ENCODE measurements at regions not wholly inside any gene's neighbourhood (a gene's known extent, or its start where the extent isn't known, plus 50 kb on each side); places are given as distances from the start of the nearest gene placed in this dataset.
A peak's percentile ranks its signal among the peaks of the same experiment; 100 is the strongest.
"Not testable (repeated sequence)": the region's sequence is repeated elsewhere in the genome, so short reads cannot be mapped to it uniquely, and the experiment has no call there.

DNA sequence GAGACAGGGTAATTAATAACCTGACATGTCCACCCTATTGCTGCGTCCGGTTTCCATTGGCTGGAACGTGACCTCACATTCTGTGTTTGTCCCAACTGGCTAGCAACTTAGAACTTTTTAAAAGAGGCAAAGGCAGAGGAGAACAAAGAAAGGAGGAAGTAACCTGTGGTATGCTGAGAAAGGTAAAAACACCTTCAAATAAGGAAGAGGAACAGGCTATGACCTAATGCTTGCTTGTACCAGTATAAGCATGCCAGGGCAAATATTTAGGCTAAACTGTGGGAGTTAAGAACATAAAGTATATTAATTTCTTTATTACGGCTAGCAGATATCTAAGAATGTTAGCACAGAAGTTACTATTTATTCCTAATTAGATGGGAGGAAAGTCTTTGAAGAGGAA lies 87.3 kb upstream of the MAP10 start:
- DNase-seq = not testable (repeated sequence)

GRCh38 chr1:232718928-232719927 lies 86.0 kb upstream of the MAP10 start:
- peak; percentile 4 for DNase-seq

- DNase-seq = no peak
Observed at GRCh38 chr1:232722626-232723025, 82.6 kb upstream of the MAP10 start.

DNA sequence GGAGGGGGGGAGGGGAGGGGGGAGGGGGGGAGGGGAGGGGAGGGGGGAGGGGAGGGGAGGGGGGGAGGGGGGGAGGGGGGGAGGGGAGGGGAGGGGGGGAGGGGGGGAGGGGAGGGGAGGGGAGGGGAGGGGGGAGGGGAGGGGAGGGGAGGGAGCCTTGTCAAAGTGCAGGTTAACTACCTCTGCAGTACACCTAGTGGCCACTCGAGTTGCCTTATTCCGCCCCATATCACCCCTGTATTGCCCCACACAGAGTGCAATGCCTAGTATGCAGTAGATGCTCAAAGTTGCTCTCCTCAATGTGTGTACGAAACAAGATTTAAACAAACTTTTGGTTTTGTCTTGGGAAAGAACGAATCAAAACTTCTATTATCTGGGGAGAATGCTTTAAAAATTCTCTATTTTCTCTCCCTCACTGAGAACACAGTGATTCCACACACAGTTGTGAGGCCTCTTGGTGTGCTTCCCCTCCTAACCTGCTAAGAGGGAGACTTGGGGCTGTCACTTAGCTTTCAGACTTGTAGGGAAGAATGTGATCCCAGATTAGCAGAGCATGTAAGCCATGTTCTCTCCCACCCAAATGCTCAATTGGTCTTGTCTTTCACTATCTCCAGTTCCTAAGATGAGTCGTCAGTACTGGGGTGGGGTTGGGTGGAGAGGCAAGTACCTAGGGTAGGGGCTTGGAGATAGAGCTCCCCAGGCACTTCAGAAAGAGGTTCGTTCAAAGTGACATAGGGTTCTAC lies 79.7 kb upstream of the MAP10 start:
- DNase-seq = no peak

DNA sequence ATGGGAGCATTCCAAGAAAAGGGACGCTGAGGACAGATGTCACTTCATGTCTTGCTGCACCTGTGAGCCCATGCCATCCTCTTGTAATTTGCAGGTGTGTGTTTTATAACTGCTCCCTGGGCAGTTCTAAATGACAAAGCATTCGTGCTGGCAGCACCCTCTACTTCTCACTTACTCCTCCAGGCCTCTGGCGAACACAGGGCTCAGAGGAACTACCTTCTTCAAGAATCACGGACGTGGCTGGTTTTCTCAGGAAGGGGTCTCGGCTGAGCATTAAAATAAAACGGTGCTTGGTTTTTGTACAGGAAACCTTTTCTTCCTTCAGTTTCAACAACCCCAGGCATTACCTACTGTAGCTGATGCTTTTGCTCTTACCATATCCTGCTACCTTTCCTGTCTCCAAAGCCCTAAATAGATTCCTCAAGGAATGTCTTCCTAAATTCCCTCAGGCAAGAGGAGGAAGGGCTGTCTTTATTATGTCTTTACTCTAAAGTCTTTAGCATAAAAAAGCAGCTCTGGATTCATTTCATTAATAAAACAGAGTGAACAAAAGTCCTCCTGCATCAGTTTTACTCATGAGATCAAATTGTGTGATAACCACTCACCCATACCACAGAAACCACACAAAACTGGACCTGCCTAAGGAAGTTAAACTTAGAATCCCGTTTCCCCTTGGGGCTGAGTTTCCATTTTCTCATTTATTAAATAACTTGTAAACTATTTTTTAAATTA lies 79.0 kb upstream of the MAP10 start:
- no peak for DNase-seq

GRCh38 chr1:232728507-232729263 lies 76.5 kb upstream of the MAP10 start:
- DNase-seq = no peak

DNA sequence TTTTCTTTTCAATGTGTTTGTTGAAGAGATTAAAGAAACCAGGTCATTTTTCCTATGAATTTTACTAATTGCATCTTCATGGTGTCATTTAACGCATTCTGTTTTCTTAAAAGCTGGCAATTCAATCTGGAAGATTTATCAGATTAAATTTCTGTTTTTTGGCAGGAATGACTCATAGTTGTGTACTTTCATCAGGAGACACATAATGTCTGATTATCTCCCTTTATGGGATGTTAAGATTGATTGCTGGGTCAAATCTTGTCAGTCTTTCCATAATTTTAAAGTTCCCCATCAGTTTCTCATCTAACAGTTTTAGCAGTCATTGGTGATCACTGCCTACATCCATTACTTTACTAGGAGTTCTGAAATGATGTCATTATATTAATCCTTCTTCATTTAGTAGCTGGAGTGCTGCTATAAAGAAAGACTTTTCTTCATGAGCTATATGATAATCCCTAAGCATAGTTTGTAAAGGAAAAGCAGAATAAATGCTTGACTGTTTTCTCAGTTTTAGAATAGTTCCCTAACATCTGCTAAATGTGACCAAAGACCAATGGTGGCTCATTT lies 72.8 kb upstream of the MAP10 start:
- DNase-seq = no peak

DNA sequence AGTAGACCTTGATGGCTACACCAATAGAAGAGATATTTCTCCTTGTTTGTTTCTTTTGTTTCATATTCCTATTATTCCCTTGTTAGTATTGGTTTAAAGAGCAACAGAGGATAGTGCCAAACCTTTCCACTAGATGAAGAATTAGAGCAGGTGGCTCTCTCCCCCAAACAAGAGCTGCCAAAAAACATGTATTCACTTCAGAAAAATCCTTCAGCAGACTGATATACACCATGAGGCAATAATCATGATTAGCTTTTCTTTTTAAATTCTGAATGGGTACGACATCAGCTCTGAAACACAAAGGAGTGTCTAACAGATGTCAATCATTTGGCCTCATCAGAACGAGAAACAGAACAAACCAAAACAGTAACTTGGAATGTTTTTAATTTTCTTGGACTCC lies 67.3 kb upstream of the MAP10 start:
- DNase-seq = no peak

DNA sequence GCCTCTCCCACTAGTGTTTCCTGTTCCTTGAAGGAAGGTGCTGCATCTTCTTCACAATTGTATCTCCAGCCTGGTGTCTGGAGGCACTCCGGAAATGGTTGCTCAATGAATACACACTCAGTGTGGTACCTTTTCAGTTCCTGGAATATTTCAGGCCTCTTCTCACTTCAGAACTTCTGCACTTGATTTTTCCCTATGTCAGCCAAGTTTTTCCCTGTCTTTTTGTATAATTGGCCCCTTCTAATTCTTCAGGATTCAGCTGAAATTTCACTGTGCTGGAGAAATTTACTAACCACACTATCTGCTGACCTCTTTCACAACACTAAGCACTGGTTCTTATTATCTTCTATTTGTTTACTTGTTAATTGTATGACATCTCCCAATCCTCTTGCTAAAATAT lies 61.2 kb upstream of the MAP10 start:
- no peak for DNase-seq

- DNase-seq = no peak
Observed at GRCh38 chr1:232744847-232745246, 60.4 kb upstream of the MAP10 start.

DNA sequence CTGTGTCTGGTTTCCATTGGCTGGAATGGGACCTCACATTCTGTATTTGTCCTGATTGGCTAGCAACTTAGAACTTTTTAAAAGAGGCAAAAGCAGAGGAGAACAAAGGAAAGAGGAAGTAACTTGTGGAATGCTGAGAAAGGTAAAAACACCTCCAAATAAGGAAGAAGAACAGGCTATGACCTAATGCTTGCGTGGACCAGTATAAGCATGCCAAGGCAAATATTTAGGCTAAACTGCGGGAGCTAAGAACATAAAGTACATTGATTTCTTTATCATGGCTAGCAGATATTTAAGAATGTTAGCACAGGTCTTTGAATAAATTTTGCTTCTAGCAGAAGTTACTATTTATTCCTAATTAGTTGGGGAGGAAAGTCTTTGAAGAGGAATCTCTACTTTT lies 59.5 kb upstream of the MAP10 start:
- DNase-seq = not testable (repeated sequence)

DNA sequence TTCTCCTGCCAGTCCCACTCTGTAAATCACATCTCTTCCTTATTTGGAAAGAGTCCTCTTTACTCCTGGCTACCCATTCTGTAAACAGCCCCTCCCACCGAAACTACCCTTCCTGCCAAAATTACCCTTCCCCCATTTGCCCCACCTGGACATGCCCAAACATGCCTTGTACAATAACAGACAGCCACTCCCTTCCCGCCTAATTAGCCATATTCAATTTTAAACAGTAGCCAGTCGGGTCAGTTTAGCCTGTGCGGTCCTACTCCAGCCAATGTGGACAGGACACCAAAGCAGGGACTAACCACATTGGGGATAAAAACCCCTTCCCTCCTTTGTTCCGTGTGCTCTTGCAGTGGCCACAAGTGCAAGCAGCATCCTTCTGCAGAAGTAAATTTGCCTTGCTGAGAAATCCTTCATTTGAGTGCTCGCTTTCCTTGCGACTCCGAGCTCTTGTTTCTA lies 56.3 kb upstream of the MAP10 start:
- DNase-seq = no peak

GRCh38 chr1:232751393-232752140 lies 53.6 kb upstream of the MAP10 start:
- no peak for DNase-seq

DNA sequence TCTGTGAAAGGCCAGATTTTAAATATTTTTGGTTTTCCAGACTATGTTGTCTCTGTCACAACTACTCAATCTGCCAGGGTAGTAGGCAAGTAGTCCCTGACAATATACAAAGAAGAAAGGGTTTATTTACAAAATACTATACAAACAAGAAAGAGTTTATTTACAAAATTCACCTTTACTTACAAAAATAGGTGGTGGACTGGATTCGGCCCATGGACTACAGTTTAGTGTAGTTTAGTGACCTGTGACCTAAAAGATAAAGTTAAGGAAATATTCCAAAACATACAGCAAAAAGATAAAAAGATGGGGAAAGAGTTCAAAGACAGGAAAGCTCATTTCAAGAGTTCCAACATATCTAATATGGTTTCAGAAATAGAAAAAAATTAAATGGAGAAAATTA lies 52.9 kb upstream of the MAP10 start:
- DNase-seq = no peak

DNA sequence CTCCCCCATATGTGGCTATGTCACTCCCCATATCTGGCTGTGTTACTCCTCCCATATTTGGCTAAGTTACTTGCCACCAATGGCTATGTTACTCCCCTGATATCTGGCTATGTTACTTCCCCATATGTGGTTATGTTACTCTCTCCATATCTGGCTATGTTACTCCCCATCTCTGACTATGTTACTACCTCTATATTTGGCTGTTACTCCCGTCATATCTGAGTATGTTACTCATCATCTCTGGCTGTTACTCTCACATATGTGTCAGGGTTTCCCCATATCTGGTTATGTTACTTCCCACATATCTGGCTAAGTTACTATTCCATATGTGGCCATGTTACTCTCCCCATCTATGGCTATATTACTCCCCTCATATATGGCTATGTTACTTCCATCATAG lies 50.3 kb upstream of the MAP10 start:
- DNase-seq = no peak
